ENCODE measurements at regions not wholly inside any gene's neighbourhood (a gene's known extent, or its start where the extent isn't known, plus 50 kb on each side); places are given as distances from the start of the nearest gene placed in this dataset.

- no peak for TF ChIP-seq CTCF (IDR thresholded peaks at IDR 0.05)
These were observed 144.7 kb downstream of the COX18 start for GRCh38 chr4:72924814-72925213.

GRCh38 chr4:72919937-72920336 lies 149.6 kb downstream of the COX18 start:
- no peak for TF ChIP-seq CTCF (IDR thresholded peaks at IDR 0.05)
- no peaks in the 10 kb centered on the region for H3K36me3 ChIP-seq
- H3K27ac ChIP-seq, result no peak overlapping the region
- no peaks in the 10 kb centered on the region for H3K4me1 ChIP-seq
- H3K4me3 ChIP-seq, result no peak overlapping the region
- no peaks in the 10 kb centered on the region for H3K27me3 ChIP-seq
- no peak for DNase-seq (ENCODE audit: low spot score)
- peaks cover 0 to 7% of the 10 kb centered on the region in 2 donors for H3K9me3 ChIP-seq

More at GRCh38 chr4:72924814-72925213, 144.7 kb downstream of the COX18 start:
- Histone ChIP-seq H3K4me1 (no peaks in the 10 kb centered on the region), H3K4me3 (no peak overlapping the region), H3K27me3 (no peaks in the 10 kb centered on the region), H3K9me3 (peaks cover 0 to 7% of the 10 kb centered on the region in 2 donors), H3K27ac (no peak overlapping the region), H3K36me3 (no peaks in the 10 kb centered on the region)
- DNase-seq (ENCODE audit: low spot score), result no peak

- no peak for DNase-seq (ENCODE audit: low spot score)
- Histone ChIP-seq H3K36me3 (no peaks in the 10 kb centered on the region), H3K4me1 (no peaks in the 10 kb centered on the region), H3K4me3 (no peak overlapping the region), H3K27me3 (no peaks in the 10 kb centered on the region), H3K27ac (no peak overlapping the region), H3K9me3 (peaks cover 0 to 7% of the 10 kb centered on the region in 2 donors)
- TF ChIP-seq CTCF (IDR thresholded peaks at IDR 0.05), result no peak
These were observed 150.1 kb downstream of the COX18 start for GRCh38 chr4:72919464-72919863.

GRCh38 chr4:72918362-72918761 lies 151.2 kb downstream of the COX18 start:
- DNase-seq (ENCODE audit: low spot score), result no peak
- Histone ChIP-seq H3K9me3 (peaks cover 0 to under 1% of the 10 kb centered on the region in 2 donors), H3K36me3 (no peaks in the 10 kb centered on the region), H3K4me3 (no peak overlapping the region), H3K4me1 (no peaks in the 10 kb centered on the region), H3K27me3 (no peaks in the 10 kb centered on the region), H3K27ac (no peak overlapping the region)
- no peak for TF ChIP-seq CTCF (IDR thresholded peaks at IDR 0.05)

- no peak for DNase-seq (ENCODE audit: low spot score)
- no peak overlapping the region for H3K27ac ChIP-seq
These were observed 158.2 kb downstream of the COX18 start for GRCh38 chr4:72911316-72911715.

More at GRCh38 chr4:72911316-72911715, 158.2 kb downstream of the COX18 start:
- Histone ChIP-seq H3K27me3 (no peaks in the 10 kb centered on the region), H3K9me3 (no peaks in the 10 kb centered on the region), H3K4me3 (no peak overlapping the region), H3K4me1 (no peaks in the 10 kb centered on the region), H3K36me3 (no peaks in the 10 kb centered on the region)
- TF ChIP-seq CTCF (IDR thresholded peaks at IDR 0.05), result no peak

All from right atrium auricular region (tissue), 2 donors.